HG03064 (cell line): ENCODE measurements at regions not wholly inside any gene's neighbourhood (a gene's known extent, or its start where the extent isn't known, plus 50 kb on each side); places are given as distances from the start of the nearest gene placed in this dataset.
"Not testable (repeated sequence)": the region's sequence is repeated elsewhere in the genome, so short reads cannot be mapped to it uniquely, and the experiment has no call there.

Source experiments
- ATAC-seq: cut with Tn5 transposase; IDR thresholded peaks from one replicate; pipeline ENCODE4 v1.9.1; 2021; ENCODE audit warnings: low read depth; ENCODE audit not compliant: unreplicated experiment

DNA sequence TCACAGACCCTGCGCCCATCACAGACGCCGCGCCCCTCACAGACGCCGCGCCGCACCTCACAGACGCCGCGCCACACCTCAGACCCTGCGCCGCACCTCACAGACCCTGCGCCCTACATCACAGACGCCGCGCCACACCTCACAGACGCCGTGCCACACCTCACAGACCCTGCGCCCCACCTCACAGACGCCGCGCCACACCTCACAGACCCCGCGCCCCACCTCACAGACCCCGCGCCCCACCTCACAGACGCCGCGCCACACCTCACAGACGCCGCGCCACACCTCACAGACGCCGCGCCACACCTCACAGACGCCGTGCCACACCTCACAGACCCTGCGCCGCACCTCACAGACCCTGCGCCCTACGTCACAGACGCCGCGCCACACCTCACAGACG, 657.4 kb downstream of the TRIML1 start:
- ATAC-seq = not testable (repeated sequence)

DNA sequence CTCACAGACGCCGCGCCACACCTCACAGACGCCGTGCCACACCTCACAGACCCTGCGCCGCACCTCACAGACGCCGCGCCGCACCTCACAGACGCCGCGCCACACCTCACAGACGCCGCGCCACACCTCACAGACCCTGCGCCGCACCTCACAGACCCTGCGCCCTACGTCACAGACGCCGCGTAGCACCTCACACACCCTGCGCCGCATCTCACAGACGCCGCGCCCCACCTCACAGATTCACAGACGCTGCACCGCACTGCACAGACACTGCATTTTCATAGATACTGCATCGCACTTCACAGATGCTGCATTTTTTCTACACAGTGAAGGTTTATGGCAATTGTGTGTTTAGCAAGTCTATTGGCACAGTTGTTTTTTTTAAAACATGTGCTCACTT, 657.8 kb downstream of the TRIML1 start:
- not testable (repeated sequence) for ATAC-seq

DNA sequence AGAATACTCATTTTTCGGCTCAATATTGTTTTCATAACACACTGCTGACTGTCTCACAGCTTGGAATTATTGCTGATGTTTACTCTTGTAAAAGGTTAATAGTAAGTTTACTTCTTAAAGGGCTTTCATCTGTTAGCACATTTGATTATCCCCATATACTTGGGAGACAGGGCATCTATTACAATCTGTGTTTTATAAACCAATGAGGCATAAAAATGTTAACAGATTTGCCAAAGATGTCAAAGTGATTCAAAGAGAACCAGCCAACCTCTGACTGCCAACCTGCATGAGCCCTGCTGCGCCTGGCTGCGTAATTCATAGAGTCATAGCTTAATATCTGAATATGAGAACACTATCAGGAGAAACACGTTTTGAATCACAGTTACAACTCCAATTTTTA, 665.6 kb downstream of the TRIML1 start:
- no peak for ATAC-seq

DNA sequence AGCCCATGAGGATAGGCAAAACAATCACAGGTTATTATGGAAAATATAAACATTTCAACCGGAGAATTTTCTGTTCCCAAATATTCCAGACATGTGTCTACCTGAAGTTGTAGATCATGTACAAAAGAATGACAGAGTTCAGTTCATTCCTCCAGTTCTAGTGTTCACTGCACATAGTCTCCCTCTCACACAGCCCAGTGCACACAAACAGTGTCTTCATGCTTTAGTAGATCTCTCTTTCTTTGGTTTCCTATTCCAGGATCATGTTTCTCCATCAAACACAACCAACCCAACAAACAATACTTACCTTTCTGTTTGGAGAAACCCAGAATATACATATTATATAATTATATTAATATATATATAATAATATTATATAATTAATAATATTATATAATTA, 671.9 kb downstream of the TRIML1 start:
- no peak for ATAC-seq

DNA sequence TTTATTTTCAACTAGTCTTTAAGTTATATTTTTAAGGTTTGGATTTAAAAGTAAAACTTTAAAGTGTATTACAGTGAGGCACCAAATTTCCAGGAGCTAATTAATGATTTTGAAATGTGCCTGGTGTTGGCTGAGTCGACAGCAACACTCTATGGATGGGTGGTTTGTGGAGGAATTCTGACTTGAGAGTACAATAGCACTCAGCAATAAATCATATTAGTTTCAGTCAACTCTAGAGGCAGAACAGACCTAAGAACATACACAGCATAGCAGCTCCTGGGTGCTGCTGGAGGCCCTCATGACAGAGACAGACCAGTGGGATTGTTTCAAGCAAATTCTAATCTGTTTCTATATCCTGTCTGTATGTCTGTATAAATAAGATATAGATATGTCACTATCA, 673.4 kb downstream of the TRIML1 start:
- no peak for ATAC-seq

DNA sequence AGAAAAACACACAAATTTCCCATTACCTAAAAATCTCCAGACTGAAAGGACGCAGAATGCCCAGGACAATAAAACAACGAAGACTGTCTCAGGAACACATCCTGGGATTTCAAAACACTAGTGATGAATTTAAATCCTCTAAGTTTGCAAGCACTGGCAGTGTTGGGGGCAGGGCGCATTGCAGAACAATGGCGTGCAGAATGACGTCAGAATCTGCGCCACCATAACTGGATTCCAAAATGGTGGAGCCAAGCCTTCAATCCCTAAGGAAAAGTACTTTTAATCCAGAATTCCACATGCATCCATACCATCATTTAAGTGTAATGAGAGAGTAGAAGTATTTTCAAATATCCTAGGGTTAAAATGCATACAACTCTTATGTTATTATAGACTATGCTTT, 679.1 kb downstream of the TRIML1 start:
- ATAC-seq = no peak

DNA sequence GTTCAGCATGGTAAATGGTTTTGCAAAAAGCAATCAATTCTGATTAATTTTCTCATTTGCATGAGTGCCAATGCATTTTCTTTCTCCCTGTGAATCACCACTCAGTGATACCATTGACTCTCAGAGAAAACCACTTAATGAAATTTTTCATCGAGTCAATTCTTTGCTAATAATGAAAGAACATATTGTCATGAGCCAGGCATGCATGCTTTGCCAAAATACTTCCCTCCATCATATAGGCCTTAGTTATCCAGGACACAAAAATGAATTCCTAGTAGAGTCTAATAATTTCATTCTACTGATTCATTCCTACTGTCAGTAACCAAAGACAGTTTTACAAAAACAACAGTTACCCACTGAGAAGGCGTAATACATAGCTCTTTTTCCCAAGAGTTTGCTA, 680.0 kb downstream of the TRIML1 start:
- no peak for ATAC-seq

DNA sequence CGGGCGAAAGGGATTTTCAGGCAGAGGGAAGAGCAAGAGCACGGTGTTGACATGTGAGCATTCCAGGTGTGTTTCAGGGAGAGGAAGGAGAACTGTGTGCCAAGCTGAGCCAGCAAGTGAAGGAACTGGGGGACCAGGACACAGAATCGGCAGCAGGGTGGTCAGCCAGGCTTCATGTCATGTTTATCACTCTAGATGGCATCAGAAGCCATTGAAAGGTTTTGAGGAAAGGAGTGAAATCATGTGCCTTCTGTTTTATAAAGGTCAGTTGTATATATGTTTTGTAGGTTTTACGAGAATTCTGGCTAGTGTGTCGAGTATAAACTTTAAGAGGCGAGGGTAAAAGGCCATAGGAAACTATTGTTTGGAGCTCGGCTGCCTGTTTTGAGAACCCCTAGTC, 682.3 kb downstream of the TRIML1 start:
- no peak for ATAC-seq

DNA sequence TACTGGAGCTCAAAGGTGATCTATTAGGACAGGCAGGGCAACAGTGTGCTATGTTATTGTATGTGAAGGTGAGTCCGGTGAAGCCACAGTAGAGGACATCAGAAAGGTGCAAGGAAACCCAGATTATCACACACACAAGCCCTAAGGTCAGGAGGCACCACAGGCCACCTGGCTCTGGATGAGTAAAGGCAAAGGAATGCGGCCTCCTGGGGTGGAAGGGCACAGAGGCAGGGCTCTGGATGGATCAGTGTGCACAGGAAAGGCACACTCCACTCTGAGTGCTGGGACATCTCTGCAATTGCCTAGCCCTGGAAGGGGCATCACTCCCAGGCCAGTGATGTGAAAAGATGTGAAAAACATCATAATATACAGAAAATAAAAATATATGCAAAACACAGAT, 683.5 kb downstream of the TRIML1 start:
- no peak for ATAC-seq

DNA sequence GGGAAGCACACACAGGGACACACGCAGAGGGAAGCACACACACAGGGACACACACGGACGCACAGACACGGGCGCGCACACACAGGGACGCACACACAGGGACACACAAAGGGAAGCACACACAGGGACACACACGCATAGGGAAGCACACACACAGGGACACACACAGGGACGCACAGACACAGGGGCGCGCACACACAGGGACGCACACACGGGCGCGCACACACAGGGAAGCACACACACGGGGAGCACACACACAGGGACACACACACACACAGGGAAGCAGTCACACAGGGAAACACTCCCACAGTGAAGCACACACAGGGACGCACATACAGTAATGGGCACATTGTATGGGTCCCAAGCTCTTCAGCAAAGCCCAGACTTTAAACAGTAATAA, 685.3 kb downstream of the TRIML1 start:
- ATAC-seq = no peak

DNA sequence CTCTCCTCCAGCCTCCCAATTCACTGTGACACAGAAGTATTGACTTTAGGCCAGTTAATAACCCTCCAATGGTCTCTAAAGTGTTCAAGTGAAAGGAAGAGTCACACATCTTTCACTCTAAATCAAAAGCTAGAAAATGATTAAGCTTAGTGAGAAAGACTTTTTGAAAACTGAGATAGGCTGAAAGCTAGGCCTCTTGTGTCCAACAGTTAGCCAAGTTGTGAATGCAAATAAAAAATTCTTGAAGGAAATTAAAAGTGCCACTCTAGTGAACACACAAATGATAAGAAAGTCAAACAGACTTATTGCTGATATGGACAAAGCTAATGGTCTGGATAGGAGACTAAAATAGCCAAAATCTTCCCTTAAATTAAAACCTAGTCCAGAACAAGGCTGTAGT, 687.2 kb downstream of the TRIML1 start:
- ATAC-seq = no peak

DNA sequence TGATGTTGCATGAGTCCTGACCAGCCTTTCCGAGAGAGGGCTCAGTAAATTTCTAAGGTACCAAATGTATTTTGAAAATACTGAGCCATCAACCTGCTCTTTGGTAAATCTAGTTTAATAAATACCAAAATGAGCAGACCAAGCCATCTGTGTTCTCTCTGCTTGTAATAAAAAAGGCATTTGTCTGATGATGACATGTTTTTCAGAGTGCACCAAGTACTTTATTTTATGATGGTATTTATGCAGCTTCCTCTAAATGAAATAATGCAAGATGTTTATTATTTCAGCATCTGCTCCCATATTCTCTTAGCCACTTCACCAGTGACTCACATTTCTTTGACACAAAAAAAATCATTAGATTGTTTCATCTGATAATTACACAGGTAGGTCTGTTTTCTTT, 700.5 kb downstream of the TRIML1 start:
- no peak for ATAC-seq

DNA sequence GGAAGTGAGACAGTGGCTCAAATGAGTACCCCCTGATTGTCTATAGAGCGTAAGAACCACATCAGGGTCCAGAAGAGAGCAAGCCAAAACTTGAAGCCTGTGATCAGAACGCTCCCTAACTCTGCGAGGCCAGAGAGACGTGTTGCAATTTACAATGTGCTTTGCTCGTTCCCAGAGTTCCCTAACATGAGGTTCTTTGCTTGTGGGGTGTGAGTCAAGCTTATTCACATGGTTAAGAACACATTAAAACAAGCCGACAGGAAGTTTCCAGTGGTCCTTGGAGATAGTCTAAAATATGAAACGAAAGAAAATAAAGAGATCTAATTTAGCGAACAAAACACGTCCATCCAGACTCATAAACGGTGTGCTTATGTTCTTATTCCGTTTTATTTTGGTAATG, 702.3 kb downstream of the TRIML1 start:
- no peak for ATAC-seq

DNA sequence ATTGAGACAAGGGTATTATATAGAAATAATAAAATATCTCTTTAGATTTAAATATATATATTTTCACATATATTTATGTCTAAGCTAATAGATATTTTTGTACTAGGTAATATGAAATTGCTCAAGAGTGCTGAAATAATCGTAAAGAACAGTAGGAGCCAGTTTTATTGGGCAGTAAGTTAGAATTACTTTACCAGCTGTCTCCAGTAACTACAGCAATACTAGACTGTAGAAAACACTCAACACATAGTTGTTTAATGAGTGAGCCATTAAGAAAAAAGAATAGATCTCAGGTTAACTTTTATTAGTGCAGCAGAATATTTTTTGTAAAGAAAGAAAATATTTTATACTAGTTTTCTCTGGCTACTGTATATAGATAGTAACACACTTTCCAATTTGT, 715.2 kb downstream of the TRIML1 start:
- no peak for ATAC-seq

DNA sequence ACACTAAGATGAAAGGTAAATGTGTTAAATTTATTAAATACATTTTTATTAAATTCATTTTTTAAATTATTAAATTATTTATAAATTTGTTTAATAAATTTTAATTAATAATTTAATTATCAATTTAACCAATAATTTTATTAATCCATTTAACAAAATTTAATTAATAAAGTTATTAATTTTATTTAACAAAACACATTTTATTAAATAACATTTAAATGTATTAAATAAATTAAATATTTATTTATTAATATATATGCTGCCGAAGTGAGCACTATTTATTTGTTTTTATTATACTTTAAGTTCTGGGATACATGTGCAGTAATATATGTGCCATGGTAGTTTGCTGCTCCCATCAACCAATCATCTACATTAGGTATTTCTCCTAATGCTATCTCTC, 719.5 kb downstream of the TRIML1 start:
- ATAC-seq = no peak

DNA sequence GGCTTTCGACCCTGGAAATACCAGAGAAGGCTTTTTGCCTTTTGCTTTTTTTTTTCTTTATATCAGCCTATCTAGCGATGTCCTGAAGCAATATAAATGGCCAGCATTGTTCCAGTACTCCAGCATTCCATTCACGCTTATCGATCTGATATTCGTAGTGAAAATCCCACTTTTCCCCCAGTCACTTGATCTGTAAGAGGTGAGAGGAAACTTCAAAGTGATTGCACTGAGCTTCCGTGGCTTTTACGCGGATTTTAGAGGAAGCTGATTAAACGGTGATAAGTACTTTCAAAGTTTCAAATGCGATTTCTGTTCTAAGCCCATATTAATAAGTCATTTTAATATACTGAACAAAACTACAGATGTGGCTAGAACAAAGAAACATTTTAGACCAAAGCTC, 725.5 kb downstream of the TRIML1 start:
- no peak for ATAC-seq

DNA sequence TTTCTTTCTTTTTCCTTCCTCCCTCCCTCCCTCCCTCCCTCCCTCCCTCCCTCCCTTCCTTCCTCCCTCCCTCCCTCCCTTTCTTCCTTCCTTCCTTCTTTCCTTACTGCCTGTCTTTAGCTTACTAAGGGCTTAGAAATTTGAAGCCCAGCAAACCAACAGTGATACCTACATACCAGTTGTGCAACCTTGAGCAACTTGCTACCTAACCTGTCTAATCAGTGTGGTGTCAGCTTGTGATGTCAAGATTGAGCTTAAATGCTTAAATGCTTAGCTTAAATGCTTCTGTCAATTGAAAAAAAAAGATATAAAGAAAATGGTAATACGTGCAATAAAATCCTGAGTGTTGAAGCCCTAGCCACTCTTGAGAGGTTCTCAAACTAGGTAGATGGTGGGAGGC, 728.6 kb downstream of the TRIML1 start:
- ATAC-seq = no peak

DNA sequence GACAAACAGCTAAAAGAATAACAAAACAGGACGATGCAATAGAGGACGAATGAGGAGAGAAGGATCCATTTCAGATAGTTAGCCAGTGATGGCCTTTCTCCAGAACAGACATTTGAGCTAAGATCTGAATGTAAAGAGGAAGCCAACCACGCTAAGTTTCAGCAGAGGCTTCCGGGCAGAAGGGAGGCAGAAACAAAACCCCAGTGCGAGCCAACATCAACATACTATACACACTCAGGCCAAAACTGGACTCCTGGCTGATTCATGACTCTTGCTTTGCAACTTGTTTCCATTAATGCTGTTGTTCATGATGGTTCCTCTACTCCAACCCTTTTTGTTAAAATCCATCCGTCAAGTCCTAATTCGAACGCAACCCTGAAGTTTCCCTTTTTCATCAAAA, 730.3 kb downstream of the TRIML1 start:
- no peak for ATAC-seq

DNA sequence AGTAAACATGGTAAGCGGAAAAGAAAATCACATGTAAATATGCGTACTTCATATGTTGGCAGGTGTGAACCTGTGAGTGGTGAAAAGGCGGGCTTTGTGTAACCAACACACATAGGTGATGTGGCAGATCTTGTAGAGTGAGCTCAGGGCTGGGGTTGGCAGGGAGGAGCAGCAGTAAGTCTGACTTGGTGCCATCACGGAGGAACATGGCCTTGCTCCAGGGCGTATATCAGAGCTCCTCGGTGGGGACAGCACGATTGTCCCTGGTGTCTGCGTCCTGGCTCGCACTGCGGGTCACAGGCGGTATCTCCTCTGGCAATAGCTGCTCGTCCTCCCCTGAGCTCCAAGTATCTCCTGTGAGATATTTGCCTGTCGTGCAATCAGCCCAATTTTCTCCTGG, 733.6 kb downstream of the TRIML1 start:
- no peak for ATAC-seq

DNA sequence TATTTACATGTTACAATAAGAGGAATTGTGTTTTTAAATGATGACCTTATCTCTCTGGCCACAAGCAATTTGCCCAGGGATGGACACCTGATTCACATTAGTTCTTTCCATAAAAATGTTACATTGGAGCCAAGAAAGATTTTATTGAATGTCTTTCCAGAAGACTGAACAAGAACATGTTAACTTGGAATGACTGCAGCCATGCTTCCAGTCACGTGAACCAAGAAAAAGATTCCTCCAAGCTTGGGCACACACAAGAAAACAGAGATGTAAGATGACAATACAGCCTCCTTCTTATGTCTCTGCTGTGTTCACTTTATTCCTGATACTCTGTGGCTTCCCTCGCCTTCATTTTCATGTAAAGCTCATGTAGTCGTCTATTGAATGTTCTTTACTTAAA, 737.6 kb downstream of the TRIML1 start:
- ATAC-seq = no peak

DNA sequence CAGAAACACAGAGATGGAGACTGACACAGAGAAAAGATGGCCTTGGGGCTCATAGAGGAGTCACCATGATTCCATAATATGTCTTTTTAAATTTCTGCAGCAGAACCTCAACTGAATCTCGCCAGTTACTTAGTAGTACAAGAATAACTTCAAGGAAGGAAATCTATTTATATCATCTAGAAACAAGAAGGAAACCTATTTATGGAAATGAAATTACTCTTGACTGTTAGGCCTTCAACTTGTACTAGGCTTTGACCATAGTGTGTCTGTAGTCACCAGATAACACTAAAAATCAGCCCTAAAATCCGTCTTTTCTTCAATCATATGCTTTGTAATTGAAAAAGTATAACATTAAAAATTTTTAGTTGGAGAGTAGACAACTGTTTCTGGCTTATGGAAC, 740.4 kb downstream of the TRIML1 start:
- ATAC-seq = no peak

DNA sequence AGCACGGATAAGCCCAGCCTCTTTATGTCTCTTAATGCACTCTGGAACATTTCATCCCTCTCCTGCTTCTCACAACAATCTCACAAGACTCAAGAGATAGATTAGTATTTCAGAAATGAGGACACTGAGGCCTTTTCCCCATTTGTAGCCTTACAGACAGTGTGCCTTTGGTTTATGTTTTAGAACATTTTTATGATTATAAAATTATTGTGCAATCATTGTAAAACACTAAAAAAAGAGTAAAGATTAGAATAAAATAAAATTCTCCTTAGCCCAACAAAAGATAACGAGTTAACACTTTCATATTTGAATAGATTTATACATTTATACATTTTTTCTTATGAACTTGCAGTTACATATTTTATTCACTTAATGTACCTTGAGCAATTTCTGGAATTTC, 748.7 kb downstream of the TRIML1 start:
- no peak for ATAC-seq

DNA sequence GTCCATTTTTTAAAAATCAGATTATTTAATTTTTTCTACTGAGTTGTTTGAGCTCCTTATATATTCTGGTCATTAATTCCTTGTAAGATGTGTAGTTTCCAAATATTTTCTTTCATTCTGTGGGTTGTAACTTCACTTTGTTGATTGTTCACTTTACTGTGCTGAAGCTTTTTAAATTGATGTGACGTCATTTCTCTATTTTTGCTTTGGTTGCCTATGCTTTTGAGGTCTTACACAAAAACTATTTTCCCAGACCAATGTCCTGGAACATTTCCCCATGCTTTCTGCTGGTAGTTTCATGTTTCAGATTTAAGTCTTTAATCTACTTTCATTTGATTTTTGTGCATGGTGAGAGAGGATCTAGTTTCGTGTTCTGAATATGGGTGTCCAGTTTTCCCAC, 753.6 kb downstream of the TRIML1 start:
- no peak for ATAC-seq

DNA sequence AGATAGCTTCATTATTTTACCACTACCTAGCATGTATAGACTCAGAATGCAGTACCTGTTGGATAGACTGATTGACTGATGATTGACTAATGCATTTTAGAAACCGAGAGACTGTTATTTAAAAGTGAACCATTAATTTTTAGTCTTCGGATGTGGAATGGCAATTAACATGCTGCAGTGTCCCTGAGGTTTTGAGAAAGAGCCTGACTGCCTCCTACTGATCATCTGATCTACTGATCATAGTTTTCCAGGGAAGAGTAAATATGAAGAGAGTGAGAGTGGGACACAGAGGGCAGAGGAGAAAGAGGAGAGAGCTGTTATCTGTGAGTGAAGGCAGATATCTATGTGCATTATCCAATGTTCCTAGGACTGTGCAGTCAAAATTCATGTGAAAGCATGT, 764.7 kb downstream of the TRIML1 start:
- no peak for ATAC-seq
